Activated gamma-delta T cell (primary cell): ENCODE measurements at regions not wholly inside any gene's neighbourhood (a gene's known extent, or its start where the extent isn't known, plus 50 kb on each side); places are given as distances from the start of the nearest gene placed in this dataset.
"Not testable (repeated sequence)": the region's sequence is repeated elsewhere in the genome, so short reads cannot be mapped to it uniquely, and the experiment has no call there.

Experiments
- DNase-seq: peaks from one replicate; lab custom pipeline; 2025; lab: John Stamatoyannopoulos, UW

GRCh38 chr21:32823296-32823695 lies 51.7 kb upstream of the PAXBP1 start:
- DNase-seq, result not testable (repeated sequence)

- DNase-seq, result no peak
Measured at GRCh38 chr21:32824950-32825349, 53.4 kb upstream of the PAXBP1 start.

DNA sequence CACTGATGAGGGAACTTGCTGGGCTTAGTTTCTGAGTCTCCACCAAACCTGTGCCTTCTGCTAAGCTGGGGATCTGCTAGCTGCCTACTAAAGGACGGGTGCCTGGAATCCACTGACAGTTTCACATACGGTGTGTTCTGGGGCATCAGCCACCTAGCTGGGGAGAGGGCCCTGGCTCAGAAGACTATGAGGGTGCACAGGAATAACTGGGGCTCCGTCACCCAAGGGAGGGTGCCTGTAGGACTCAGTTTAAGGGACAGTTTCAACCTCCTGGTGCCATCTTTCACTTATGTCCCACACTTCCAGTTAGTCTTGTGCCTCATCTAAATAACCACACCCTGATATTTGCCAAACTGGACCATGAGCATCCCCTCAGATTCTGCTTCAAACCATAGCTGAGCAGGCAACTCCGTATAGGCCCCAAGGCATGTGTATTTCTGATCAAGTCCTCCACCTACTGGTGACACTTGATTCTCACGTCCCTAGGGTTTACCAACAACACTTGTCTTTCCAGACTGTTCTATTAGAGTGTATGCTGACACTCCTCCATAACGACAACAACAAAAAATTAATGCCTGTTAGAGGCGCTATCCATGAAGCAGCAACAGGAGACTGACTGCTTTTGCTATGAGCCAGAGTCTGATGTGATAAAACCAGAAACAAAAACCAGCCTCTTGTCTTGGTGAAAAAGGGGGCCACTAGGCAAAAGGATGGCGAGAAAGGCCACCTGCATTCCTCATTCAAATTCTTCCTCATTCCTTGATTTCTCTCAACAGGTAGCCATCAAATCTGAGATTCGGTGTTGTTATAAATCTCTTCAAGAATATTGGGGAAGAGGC lies 55.0 kb upstream of the PAXBP1 start:
- DNase-seq, result no peak

DNA sequence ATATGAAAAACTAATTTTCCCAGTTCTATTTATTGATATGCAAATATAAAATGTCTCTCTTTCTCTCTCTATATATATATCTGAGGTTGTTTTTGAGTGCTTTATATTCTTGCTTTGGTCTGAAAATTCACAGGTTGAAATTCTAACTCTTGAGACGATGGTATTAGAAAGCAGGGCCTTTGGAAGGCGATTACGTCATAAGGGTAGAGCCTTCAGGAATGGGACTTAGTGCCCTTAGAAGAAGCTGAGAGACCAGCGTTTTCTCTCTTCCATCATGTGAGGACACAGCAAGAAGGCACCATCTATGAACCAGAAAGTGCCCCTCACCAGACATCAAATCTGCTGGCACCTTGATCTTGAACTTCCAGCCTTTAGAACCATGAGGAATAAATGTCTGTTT lies 57.4 kb upstream of the PAXBP1 start:
- no peak for DNase-seq

DNA sequence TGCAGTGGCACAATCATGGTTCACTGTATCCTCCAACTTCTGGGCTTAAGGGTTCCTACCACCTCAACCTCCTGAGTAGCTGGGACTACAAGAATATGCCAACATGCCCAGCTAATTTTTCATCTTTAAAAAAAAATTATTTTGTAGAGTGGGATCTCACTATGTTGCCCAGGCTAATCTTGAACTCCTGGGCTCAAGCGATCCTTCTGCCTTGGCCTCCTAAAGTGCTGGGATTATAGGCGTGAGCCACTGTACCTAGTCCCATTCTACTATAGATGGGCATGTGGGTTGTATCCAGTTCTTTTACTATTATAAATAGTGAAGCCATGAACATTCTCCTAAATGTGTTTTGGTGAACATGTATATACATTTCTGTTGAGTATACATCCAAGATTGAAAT lies 57.9 kb upstream of the PAXBP1 start:
- DNase-seq, result no peak

- DNase-seq, result not testable (repeated sequence)
Measured at GRCh38 chr21:32831779-32832178, 60.2 kb upstream of the PAXBP1 start.

- no peak for DNase-seq
Measured at GRCh38 chr21:32834211-32834915, 62.8 kb upstream of the PAXBP1 start.

DNA sequence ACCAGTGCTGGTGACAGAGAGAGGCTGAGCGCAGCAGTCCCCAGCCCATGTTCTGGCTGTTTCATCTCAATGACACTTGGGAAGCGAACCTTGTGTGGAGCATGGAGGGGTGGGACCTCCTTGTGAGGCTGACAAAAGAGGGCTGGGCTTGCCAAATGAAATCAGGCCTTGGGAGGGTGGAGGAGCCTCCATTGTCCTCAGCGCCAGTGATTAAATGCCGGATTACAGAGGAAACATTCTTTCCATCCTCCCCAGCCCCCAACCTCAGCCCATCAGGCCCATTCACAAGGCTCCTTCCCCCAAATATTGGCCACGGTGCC lies 63.3 kb upstream of the PAXBP1 start:
- DNase-seq, result no peak

- DNase-seq, result no peak
Measured at GRCh38 chr21:32842146-32842545, 70.6 kb upstream of the PAXBP1 start.

GRCh38 chr21:32843561-32843960 lies 72.0 kb upstream of the PAXBP1 start:
- DNase-seq, result no peak

DNA sequence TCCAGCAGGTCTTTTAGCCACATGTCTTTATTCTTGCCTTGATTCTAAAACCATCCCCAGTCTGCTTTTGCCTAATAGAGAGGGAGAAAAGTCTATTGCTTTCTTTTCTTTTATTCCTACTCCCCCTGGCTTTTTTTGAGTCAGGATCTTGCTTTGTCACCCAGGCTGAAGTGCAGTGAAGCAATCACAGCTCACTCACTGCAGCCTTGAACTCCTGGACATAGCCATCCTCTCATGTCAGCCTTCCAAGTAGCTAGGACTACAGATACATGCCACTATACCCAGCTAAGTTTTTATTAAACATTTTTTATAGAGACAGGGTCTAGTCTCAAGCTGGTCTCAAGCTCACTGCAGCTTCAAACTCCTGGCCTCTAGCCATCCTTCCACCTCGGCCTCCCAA lies 72.5 kb upstream of the PAXBP1 start:
- DNase-seq, result no peak

DNA sequence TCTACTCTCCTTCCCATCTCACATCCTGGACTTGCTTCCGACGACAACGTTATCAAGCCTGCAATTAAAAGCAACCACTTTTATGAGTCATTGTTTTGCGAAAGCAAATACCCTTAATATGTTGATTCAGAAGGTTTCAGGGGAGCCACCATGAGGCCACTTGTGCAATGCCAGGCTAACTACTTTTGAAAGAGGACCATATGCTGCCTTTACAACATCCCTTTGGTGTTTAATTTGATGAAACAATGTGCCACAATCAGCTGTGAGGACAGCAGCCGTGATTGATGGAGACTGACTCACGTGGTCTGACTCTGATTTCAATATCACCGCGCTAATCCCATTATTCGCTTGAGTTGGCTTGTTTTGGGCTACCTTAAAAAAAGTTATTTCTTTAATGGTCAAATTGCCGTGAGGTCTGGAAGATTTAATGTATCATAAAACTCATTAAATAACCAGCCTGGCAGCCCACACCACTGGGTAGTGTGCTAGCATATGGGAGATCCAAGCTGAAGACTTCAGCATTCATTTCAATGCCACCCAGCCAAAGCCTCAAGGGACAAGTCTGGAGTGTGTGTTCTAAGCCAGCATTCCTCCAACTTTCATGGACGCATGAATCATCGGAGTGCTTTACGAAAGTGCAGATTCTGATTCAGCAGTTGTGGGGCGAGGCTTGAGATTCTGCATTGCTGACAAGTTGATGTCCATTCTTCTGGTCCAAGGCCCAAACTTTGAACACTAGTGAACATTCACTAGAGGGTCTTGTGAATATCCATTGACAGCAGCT lies 73.3 kb upstream of the PAXBP1 start:
- DNase-seq, result no peak

DNA sequence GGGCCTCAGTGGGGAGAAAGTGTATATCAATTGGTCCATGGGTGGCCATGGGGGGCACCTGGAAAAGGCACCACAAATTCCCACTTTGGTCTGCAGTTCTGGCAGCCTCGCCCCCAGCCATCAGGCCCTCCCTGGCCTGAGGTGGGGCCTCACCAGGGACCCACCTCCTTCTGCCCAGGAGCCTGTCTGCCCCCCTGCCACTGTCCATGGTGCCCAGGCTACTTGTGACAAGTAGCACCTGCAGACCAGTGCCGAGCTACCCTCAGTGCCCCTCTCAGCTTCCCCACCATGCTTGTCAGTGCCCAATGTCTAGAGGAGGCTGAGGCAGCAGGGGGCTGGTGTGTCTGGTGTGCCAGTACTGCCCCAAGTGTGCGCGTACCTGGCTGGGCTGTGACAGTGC lies 87.1 kb upstream of the PAXBP1 start:
- DNase-seq, result no peak

DNA sequence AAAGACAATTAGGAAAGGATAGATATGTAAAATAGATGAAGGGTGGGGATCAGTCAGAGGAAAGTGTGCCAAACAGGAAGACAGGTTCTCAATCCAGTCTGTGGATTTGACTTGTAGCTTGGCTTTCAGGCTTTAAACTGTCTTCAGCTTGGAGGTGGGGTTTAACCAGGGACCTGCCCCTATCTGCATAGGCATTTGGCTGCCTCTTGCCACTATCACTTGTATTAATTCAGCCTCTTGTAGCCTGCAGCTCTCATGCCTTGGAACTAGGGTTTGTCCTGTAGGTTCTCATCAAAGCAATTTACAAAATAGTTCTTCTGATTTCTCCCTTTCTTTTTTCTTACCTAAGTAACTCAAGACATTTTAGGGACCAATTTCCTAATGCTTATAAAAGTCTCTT lies 88.8 kb upstream of the PAXBP1 start:
- DNase-seq, result no peak

GRCh38 chr21:32861866-32862265 lies 90.3 kb upstream of the PAXBP1 start:
- no peak for DNase-seq

GRCh38 chr21:32867597-32867996 lies 96.0 kb upstream of the PAXBP1 start:
- no peak for DNase-seq

DNA sequence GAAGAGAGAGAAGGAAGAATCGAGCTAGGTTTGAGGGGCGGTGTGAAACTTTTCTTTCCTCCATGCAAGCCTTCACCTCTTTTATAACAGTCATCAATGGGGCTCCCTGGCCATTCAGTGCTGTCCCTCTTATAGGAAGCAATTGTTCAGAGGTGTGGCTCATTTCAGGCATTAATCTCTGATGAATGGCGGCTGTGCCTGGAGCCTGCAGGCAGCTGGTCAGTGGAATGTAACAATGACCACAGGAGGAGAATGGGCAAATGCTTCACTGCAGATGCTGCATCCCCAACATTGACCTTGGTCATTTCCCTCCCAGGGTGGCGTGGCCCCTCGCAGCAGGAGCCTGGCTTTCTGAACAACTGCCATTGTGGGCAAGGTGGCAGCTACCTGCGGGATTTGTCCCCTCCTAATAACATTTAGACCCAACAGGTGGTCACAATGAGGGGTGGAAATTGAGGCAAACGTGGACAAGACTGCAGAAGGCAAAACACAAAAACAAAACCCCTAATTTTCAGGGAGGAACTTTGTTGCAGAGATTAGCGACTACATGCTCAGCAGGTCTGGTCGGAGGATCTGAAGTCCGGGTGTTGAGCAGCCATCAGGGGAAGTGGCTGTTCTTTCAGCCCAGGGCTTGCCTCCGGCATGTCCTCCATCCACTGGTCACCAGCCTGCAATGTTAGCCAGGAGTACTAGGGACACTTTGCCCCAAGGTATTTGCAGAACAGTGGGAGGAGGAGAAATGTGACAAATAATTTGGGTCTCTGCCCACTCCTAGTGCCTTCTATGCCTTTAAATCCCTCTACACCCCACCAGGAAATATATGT lies 97.3 kb upstream of the PAXBP1 start:
- no peak for DNase-seq

DNA sequence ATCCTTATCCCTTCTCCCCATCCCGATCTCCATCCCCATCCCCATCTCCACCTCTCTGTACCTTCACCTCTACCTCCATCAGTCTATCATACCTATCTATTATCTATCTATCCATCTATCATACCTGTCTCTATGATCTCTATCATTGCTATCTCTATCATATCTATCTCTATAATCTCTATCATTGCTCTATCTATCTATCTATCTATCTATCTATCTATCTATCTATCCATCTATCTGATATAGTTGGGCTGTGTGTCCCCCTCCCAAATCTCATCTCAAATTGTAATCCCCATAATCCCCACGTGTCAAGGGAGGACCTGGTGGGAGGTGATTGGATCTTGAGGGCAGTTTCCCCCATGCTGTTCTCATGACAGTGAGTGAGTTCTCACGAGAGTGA lies 97.9 kb upstream of the PAXBP1 start:
- no peak for DNase-seq

DNA sequence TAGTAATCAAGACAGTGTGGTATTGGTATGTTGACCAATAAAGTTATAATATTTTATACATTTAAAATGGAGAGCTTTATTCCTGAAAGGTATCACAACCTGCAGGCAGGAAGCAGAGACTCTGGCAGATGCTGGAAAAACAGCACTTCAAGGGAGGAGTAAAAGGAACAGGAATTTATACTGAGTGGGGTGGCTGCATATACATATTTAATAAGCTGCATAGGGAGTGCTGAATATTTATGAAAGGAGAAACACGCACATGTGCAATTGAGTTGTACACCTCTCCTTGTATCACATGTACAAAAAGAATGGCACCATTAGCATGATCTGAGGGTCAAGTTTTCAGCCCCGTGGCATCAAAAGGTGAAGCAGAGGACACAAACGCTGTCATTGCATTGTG lies 104.9 kb upstream of the PAXBP1 start:
- no peak for DNase-seq

GRCh38 chr21:32877888-32878287 lies 106.3 kb upstream of the PAXBP1 start:
- DNase-seq, result not testable (repeated sequence)

DNA sequence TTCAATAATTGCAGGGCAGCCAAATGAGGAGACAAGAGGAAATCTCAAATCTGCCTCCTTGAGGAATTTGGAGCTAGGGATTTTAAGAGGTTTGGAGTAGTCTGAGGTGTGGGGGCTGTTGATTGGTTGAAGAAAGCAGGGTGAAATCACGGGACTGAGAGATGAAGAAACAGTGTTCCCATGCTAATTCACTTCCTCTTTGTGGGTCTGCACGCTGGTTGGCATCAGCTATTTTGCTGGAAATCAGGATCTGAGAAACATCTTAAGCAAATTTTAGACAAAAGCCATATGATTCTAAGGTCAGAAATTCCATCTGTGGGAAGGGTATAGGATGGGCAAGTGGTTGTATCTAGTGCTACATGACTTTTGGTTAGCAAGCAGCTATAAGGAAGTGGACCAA lies 107.1 kb upstream of the PAXBP1 start:
- DNase-seq, result no peak

GRCh38 chr21:32881458-32881857 lies 109.9 kb upstream of the PAXBP1 start:
- DNase-seq, result no peak
